HEK293 (cell line): ENCODE measurements at regions not wholly inside any gene's neighbourhood (a gene's known extent, or its start where the extent isn't known, plus 50 kb on each side); places are given as distances from the start of the nearest gene placed in this dataset.

Source experiments
- CTCF ChIA-PET: fragments of 350-600 bp; formaldehyde crosslinking; extraction: SDS; loops from one replicate; lab custom pipeline; 2021; ENCODE audit warnings: antibody characterized with exemption; lab: Yijun Ruan, JAX
- POLR2A ChIA-PET: fragments of 300-600 bp; formaldehyde crosslinking; extraction: SDS; loops from one replicate; lab custom pipeline; 2020; ENCODE audit warnings: antibody characterized with exemption, inconsistent platforms; lab: Yijun Ruan, JAX
- H3K27ac ChIP-seq: fragments of 200-500 bp; sonication (Bioruptor generic); 2 replicates; pipeline ENCODE4 v1.5.1; 2014; ENCODE audit warnings: low read depth, low read length, control low read depth, inconsistent platforms; ENCODE audit errors: extremely low read depth
- H3K36me3 ChIP-seq, 2 experiments: fragments of 200-500 bp in 1 of 2; sonication (Bioruptor generic) in 1 of 2; 1 replicate in 1 of 2; 2 replicates in 1 of 2; pipeline ENCODE4 v1.5.1; 2014 to 2017; ENCODE audit warnings: inconsistent platforms in 2 of 2, low read length in 2 of 2; ENCODE audit not compliant: control insufficient read depth in 2 of 2, insufficient read depth in 1 of 2
- H3K4me1 ChIP-seq: fragments of 200-500 bp; sonication (Bioruptor generic); 2 replicates; pipeline ENCODE4 v1.5.1; 2014; ENCODE audit warnings: mild to moderate bottlenecking, low read length, inconsistent platforms; ENCODE audit not compliant: control insufficient read depth, insufficient read depth
- H3K4me3 ChIP-seq: 2 replicates; pipeline ENCODE4 v1.5.1; 2011; ENCODE audit warnings: low read depth, mild to moderate bottlenecking, control low read depth, low read length, moderate library complexity
- H3K9me3 ChIP-seq: fragments of 200-500 bp; sonication (Bioruptor generic); 2 replicates; pipeline ENCODE4 v1.5.1; 2014; ENCODE audit warnings: low read depth, low read length, inconsistent platforms; ENCODE audit not compliant: control insufficient read depth, insufficient read depth
- FEZF1 ChIP-seq: fragments of 450-650 bp; formaldehyde crosslinking; IDR thresholded peaks from 2 replicates; pipeline ENCODE4 v1.5.1; 2016; ENCODE audit warnings: missing biosample characterization, missing genetic modification characterization
- GLIS1 ChIP-seq: fragments of 450-650 bp; formaldehyde crosslinking; IDR thresholded peaks from 2 replicates; pipeline ENCODE4 v1.5.1; 2016; ENCODE audit warnings: missing biosample characterization, missing genetic modification characterization
- HOXD13 ChIP-seq: sonication (generic); formaldehyde crosslinking; IDR thresholded peaks from 2 replicates; pipeline ENCODE4 v1.8.0; 2022; ENCODE audit warnings: missing genetic modification reagents, borderline replicate concordance
- KLF8 ChIP-seq: fragments of 450-650 bp; formaldehyde crosslinking; IDR thresholded peaks from 2 replicates; pipeline ENCODE4 v1.5.1; 2016; ENCODE audit warnings: missing biosample characterization, missing genetic modification characterization
- RBAK ChIP-seq: fragments of 450-650 bp; formaldehyde crosslinking; IDR thresholded peaks from 2 replicates; pipeline ENCODE4 v1.5.1; 2016; ENCODE audit warnings: missing biosample characterization, missing genetic modification characterization
- SP2 ChIP-seq: fragments of 450-650 bp; formaldehyde crosslinking; IDR thresholded peaks from 2 replicates; pipeline ENCODE4 v1.5.1; 2016; ENCODE audit warnings: missing biosample characterization, missing genetic modification characterization
- ZNF16 ChIP-seq: fragments of 450-650 bp; formaldehyde crosslinking; IDR thresholded peaks from 2 replicates; pipeline ENCODE4 v1.5.1; 2016; ENCODE audit warnings: low read depth, missing biosample characterization, missing genetic modification characterization
- ZNF596 ChIP-seq: fragments of 450-650 bp; IDR thresholded peaks from 2 replicates; pipeline ENCODE4 v1.5.0; 2018; ENCODE audit warnings: missing biosample characterization, mild to moderate bottlenecking, missing genetic modification characterization, moderate library complexity
- ZNF624 ChIP-seq: fragments of 450-650 bp; formaldehyde crosslinking; IDR thresholded peaks from 2 replicates; pipeline ENCODE4 v1.5.1; 2017; ENCODE audit warnings: missing biosample characterization, missing genetic modification characterization
- ZNF777 ChIP-seq: fragments of 450-650 bp; formaldehyde crosslinking; IDR thresholded peaks from 2 replicates; pipeline ENCODE4 v1.5.1; 2017; ENCODE audit warnings: missing biosample characterization, missing genetic modification characterization, borderline replicate concordance
- ZNF843 ChIP-seq: fragments of 450-650 bp; formaldehyde crosslinking; IDR thresholded peaks from 2 replicates; pipeline ENCODE4 v1.5.1; 2016; ENCODE audit warnings: missing biosample characterization, missing genetic modification characterization
- TF ChIP-seq, protein P1 (sequence below): fragments of 450-650 bp; formaldehyde crosslinking; IDR thresholded peaks from 2 replicates; pipeline ENCODE4 v1.5.1; 2016; ENCODE audit warnings: missing biosample characterization, missing genetic modification characterization, borderline replicate concordance
- TF ChIP-seq, protein P2 (sequence below): fragments of 450-650 bp; formaldehyde crosslinking; IDR thresholded peaks from 2 replicates; pipeline ENCODE4 v1.5.0; 2017; ENCODE audit warnings: missing biosample characterization, missing genetic modification characterization, borderline replicate concordance
- TF ChIP-seq, protein P3 (sequence below): fragments of 450-650 bp; formaldehyde crosslinking; IDR thresholded peaks from 2 replicates; pipeline ENCODE4 v1.5.1; 2016; ENCODE audit warnings: missing biosample characterization, missing genetic modification characterization, low read depth
- TF ChIP-seq, protein P4 (sequence below): fragments of 450-650 bp; formaldehyde crosslinking; IDR thresholded peaks from 2 replicates; pipeline ENCODE4 v1.5.1; 2016; ENCODE audit warnings: missing biosample characterization, missing genetic modification characterization
- TF ChIP-seq, protein P5 (sequence below): fragments of 450-650 bp; formaldehyde crosslinking; IDR thresholded peaks from 2 replicates; pipeline ENCODE4 v1.5.1; 2016; ENCODE audit warnings: missing biosample characterization, missing genetic modification characterization

DNA sequence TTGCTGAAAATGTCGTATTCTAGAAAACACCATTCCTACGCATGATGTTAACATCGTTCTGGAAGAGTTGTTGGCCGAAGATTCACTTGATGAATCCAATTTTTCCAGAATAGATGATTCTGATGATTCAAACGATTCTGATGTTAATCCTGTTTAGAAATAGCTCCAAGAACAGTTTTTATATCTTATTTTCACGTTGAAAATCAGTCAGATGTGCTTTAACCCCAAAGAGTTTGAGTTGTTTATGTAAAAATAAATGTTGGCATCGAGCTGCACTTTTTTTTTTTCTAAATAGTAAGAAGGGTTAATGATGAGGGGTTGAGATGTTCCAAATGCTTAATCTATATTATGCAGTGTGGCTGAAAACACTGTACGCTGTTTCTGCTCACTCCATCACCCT, 99.9 kb upstream of the LINC00305 start:
- H3K4me1 ChIP-seq: no peaks in the 10 kb centered on the region
- ChIA-PET CTCF (no interaction called here), POLR2A (no interaction called here)
- H3K27ac ChIP-seq: no peak overlapping the region
- H3K9me3 ChIP-seq: no peaks in the 10 kb centered on the region
- H3K4me3 ChIP-seq: no peak overlapping the region
- H3K36me3 ChIP-seq: no peaks in the 10 kb centered on the region
- TF ChIP-seq, protein P1, sequence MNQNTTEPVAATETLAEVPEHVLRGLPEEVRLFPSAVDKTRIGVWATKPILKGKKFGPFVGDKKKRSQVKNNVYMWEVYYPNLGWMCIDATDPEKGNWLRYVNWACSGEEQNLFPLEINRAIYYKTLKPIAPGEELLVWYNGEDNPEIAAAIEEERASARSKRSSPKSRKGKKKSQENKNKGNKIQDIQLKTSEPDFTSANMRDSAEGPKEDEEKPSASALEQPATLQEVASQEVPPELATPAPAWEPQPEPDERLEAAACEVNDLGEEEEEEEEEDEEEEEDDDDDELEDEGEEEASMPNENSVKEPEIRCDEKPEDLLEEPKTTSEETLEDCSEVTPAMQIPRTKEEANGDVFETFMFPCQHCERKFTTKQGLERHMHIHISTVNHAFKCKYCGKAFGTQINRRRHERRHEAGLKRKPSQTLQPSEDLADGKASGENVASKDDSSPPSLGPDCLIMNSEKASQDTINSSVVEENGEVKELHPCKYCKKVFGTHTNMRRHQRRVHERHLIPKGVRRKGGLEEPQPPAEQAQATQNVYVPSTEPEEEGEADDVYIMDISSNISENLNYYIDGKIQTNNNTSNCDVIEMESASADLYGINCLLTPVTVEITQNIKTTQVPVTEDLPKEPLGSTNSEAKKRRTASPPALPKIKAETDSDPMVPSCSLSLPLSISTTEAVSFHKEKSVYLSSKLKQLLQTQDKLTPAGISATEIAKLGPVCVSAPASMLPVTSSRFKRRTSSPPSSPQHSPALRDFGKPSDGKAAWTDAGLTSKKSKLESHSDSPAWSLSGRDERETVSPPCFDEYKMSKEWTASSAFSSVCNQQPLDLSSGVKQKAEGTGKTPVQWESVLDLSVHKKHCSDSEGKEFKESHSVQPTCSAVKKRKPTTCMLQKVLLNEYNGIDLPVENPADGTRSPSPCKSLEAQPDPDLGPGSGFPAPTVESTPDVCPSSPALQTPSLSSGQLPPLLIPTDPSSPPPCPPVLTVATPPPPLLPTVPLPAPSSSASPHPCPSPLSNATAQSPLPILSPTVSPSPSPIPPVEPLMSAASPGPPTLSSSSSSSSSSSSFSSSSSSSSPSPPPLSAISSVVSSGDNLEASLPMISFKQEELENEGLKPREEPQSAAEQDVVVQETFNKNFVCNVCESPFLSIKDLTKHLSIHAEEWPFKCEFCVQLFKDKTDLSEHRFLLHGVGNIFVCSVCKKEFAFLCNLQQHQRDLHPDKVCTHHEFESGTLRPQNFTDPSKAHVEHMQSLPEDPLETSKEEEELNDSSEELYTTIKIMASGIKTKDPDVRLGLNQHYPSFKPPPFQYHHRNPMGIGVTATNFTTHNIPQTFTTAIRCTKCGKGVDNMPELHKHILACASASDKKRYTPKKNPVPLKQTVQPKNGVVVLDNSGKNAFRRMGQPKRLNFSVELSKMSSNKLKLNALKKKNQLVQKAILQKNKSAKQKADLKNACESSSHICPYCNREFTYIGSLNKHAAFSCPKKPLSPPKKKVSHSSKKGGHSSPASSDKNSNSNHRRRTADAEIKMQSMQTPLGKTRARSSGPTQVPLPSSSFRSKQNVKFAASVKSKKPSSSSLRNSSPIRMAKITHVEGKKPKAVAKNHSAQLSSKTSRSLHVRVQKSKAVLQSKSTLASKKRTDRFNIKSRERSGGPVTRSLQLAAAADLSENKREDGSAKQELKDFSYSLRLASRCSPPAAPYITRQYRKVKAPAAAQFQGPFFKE (tag by site-specific recombination): no peak
- no peak for TF ChIP-seq ZNF624

DNA sequence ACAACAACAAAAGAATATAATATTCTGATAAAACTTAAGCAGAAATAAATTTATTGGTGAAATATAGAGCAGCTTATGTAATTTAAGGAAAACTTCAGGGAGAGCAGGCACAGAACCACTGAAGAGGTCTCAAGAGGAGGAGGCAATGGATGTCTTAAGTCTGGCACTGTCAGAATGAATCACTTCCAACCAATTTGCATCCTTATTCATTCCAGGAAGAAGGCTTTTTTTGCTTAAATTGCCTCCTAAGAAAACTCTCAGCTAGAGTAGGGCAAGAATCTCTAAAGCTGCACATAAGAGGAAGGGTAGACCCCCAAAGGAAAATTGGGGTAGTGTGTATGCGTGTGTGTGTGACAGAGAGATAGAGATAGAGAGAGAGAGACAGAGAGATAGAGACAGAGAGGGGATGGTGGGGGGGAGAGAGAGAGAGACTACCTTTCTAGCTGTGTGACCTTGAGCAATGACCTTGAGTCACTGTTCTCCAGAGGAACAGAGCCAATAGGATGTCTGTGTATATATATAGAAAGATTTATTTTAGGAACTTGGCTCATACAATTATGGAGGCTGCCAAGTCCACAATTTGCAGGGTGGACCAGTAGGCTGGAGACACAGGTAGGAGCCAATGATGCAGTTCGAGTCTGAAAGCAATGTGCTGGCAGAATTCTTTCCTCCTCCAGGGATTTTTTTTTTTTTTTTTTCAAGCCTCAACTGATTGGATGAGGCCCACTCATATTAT, 96.4 kb upstream of the LINC00305 start:
- CTCF ChIA-PET: no interaction called here
- no peak overlapping the region for H3K27ac ChIP-seq
- no peak overlapping the region for H3K4me3 ChIP-seq
- POLR2A ChIA-PET: no interaction called here
- H3K9me3 ChIP-seq: no peaks in the 10 kb centered on the region
- H3K4me1 ChIP-seq: no peaks in the 10 kb centered on the region
- TF ChIP-seq, protein P2, sequence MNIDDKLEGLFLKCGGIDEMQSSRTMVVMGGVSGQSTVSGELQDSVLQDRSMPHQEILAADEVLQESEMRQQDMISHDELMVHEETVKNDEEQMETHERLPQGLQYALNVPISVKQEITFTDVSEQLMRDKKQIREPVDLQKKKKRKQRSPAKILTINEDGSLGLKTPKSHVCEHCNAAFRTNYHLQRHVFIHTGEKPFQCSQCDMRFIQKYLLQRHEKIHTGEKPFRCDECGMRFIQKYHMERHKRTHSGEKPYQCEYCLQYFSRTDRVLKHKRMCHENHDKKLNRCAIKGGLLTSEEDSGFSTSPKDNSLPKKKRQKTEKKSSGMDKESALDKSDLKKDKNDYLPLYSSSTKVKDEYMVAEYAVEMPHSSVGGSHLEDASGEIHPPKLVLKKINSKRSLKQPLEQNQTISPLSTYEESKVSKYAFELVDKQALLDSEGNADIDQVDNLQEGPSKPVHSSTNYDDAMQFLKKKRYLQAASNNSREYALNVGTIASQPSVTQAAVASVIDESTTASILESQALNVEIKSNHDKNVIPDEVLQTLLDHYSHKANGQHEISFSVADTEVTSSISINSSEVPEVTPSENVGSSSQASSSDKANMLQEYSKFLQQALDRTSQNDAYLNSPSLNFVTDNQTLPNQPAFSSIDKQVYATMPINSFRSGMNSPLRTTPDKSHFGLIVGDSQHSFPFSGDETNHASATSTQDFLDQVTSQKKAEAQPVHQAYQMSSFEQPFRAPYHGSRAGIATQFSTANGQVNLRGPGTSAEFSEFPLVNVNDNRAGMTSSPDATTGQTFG (tag by site-specific recombination): no peak
- TF ChIP-seq KLF8 (tag by site-specific recombination) (no peak), HOXD13 (CRISPR knock-in tag) (no peak), ZNF16 (no peak), ZNF596 (tag by site-specific recombination) (no peak), RBAK (tag by site-specific recombination) (no peak)
- TF ChIP-seq, protein P3, sequence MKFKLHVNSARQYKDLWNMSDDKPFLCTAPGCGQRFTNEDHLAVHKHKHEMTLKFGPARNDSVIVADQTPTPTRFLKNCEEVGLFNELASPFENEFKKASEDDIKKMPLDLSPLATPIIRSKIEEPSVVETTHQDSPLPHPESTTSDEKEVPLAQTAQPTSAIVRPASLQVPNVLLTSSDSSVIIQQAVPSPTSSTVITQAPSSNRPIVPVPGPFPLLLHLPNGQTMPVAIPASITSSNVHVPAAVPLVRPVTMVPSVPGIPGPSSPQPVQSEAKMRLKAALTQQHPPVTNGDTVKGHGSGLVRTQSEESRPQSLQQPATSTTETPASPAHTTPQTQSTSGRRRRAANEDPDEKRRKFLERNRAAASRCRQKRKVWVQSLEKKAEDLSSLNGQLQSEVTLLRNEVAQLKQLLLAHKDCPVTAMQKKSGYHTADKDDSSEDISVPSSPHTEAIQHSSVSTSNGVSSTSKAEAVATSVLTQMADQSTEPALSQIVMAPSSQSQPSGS (tag by site-specific recombination): no peak
- no peaks in the 10 kb centered on the region for H3K36me3 ChIP-seq

DNA sequence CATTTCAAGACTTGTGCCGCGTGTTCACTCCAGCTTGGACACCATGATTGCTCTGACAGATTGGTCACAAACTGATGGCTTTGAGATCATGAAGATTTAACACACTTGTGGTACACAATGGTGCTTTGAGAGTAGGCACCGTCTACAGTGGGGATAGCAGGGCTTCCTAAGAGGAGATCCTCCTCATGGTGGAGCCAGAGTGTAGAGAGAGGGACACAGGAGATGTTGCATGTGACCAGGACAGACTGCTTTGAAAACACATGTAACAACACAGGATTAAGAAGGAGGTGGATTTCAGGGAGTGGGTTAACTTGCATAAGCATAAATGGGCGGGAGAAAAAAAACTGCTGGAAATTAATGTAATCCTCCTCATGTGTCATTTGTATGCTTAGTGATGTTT, 95.7 kb upstream of the LINC00305 start:
- Histone ChIP-seq H3K27ac (no peak overlapping the region), H3K4me1 (no peaks in the 10 kb centered on the region), H3K4me3 (no peak overlapping the region), H3K36me3 (no peaks in the 10 kb centered on the region), H3K9me3 (no peaks in the 10 kb centered on the region)
- POLR2A ChIA-PET: no interaction called here
- CTCF ChIA-PET: no interaction called here
- TF ChIP-seq GLIS1 (no peak), ZNF843 (tag by site-specific recombination) (no peak), SP2 (tag by site-specific recombination) (no peak), FEZF1 (tag by site-specific recombination) (no peak), ZNF777 (tag by site-specific recombination) (no peak)
- TF ChIP-seq, protein P4, sequence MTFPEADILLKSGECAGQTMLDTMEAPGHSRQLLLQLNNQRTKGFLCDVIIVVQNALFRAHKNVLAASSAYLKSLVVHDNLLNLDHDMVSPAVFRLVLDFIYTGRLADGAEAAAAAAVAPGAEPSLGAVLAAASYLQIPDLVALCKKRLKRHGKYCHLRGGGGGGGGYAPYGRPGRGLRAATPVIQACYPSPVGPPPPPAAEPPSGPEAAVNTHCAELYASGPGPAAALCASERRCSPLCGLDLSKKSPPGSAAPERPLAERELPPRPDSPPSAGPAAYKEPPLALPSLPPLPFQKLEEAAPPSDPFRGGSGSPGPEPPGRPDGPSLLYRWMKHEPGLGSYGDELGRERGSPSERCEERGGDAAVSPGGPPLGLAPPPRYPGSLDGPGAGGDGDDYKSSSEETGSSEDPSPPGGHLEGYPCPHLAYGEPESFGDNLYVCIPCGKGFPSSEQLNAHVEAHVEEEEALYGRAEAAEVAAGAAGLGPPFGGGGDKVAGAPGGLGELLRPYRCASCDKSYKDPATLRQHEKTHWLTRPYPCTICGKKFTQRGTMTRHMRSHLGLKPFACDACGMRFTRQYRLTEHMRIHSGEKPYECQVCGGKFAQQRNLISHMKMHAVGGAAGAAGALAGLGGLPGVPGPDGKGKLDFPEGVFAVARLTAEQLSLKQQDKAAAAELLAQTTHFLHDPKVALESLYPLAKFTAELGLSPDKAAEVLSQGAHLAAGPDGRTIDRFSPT (tag by site-specific recombination): no peak
- TF ChIP-seq, protein P5, sequence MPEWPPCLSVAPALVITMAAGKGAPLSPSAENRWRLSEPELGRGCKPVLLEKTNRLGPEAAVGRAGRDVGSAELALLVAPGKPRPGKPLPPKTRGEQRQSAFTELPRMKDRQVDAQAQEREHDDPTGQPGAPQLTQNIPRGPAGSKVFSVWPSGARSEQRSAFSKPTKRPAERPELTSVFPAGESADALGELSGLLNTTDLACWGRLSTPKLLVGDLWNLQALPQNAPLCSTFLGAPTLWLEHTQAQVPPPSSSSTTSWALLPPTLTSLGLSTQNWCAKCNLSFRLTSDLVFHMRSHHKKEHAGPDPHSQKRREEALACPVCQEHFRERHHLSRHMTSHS (tag by site-specific recombination): no peak
